Esophagus muscularis mucosa (tissue), 4 donors: ENCODE measurements at regions not wholly inside any gene's neighbourhood (a gene's known extent, or its start where the extent isn't known, plus 50 kb on each side); places are given as distances from the start of the nearest gene placed in this dataset.

Experiments used
- DNase-seq: peaks from one replicate; pipeline ENCODE4 v3.0.0-alpha.2; 2017; ENCODE audit errors: extremely low spot score
- H3K27ac ChIP-seq, 4 donors: fragments of 200-600 bp; sonication (generic); replicated peaks in 1 of 4; 1 replicate in 3 of 4; 2 replicates in 1 of 4; pipeline ENCODE4 v1.5.1; 2016 to 2019; ENCODE audit warnings: mild to moderate bottlenecking in 1 of 4
- H3K27me3 ChIP-seq, 4 donors: fragments of 200-600 bp; sonication (generic); one replicate each; pipeline versions ENCODE4 v1.5.1 to v1.6.0; 2016 to 2019
- H3K36me3 ChIP-seq, 4 donors: fragments of 200-600 bp; sonication (generic); one replicate each; pipeline ENCODE4 v1.5.1; 2016 to 2019
- H3K4me1 ChIP-seq, 4 donors: fragments of 200-600 bp; sonication (generic); one replicate each; pipeline ENCODE4 v1.5.1; 2016 to 2019
- H3K4me3 ChIP-seq, 4 donors: fragments of 200-600 bp; sonication (generic); 1 replicate in 2 of 4; 2 replicates in 2 of 4; pipeline ENCODE4 v1.5.1; 2016 to 2019; ENCODE audit warnings: mild to moderate bottlenecking in 4 of 4, moderate library complexity in 1 of 4
- H3K9me3 ChIP-seq, 4 donors: fragments of 200-600 bp; sonication (generic); 1 replicate in 3 of 4; 2 replicates in 1 of 4; pipeline ENCODE4 v1.5.1; 2016 to 2019
- EP300 ChIP-seq: sonication (generic); formaldehyde crosslinking; IDR thresholded peaks from one replicate; pipeline ENCODE4 v1.6.1; 2017; ENCODE audit warnings: antibody characterized with exemption
- POLR2A ChIP-seq: fragments of 450-650 bp; IDR thresholded peaks from one replicate; pipeline ENCODE4 v1.6.1; 2017; ENCODE audit warnings: antibody characterized with exemption, moderate library complexity, mild to moderate bottlenecking, low read depth
- POLR2AphosphoS5 ChIP-seq, 2 donors: sonication (generic); formaldehyde crosslinking; IDR thresholded peaks; one replicate each; pipeline ENCODE4 v1.6.1; 2017; ENCODE audit warnings: antibody characterized with exemption in 2 of 2
- WGBS: methylation state at CpG from one replicate; pipeline ENCODE4 v1.1.5; 2018; 5-methylcytosine and 5-hydroxymethylcytosine counted together
- intact Hi-C: fragments of 100-400 bp; cut with DNase I; formaldehyde crosslinking; loops from one replicate; pipeline ENCODE4 v1.15.1; 2023
- TF ChIP-seq, protein P1 (sequence below), 3 experiments: fragments of 200-600 bp in 2 of 3; fragments of 450-650 bp in 1 of 3; sonication (generic) in 2 of 3; IDR thresholded peaks; one replicate each; pipeline ENCODE4 v1.5.1; 2017 to 2019; ENCODE audit warnings: antibody characterized with exemption in 3 of 3, mild to moderate bottlenecking in 2 of 3, moderate library complexity in 1 of 3

DNA sequence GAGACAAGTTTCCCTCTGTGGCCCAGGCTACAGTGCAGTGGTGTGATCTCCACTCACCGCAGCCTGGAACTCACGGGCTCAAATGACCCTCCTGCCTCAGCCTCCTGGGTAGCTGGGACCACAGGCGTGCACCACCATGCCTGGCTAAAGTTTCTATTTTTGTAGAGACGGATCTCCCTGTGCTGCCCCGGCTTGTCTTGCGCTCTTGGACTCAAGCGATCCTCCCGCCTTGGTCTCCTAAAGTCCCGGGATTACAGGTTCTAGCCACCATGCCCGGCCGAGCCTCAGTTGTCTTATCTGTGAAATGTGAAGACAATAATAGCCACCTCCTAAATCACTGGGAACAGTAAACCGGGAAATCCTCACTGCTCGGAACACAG, 88.1 kb downstream of the FOXL3 start:
- TF ChIP-seq POLR2A = no peak
- TF ChIP-seq POLR2AphosphoS5 (IDR thresholded peaks at IDR 0.05) = no peak
- DNase-seq = no peak
- no peak overlapping the region for H3K27ac ChIP-seq
- no peak overlapping the region for H3K4me3 ChIP-seq
- H3K36me3 ChIP-seq = no peaks in the 10 kb centered on the region
- H3K9me3 ChIP-seq = peaks cover 0 to 9% (median 0%) of the 10 kb centered on the region in 4 donors
- peaks cover 14 to 40% (median 22%) of the 10 kb centered on the region in 4 donors for H3K4me1 ChIP-seq
- intact Hi-C loops = no loop called here
- 93% methylated on average over 13 of the region's 13 CpGs for WGBS
- H3K27me3 ChIP-seq = peaks cover 0 to 35% (median 3%) of the 10 kb centered on the region in 4 donors

DNA sequence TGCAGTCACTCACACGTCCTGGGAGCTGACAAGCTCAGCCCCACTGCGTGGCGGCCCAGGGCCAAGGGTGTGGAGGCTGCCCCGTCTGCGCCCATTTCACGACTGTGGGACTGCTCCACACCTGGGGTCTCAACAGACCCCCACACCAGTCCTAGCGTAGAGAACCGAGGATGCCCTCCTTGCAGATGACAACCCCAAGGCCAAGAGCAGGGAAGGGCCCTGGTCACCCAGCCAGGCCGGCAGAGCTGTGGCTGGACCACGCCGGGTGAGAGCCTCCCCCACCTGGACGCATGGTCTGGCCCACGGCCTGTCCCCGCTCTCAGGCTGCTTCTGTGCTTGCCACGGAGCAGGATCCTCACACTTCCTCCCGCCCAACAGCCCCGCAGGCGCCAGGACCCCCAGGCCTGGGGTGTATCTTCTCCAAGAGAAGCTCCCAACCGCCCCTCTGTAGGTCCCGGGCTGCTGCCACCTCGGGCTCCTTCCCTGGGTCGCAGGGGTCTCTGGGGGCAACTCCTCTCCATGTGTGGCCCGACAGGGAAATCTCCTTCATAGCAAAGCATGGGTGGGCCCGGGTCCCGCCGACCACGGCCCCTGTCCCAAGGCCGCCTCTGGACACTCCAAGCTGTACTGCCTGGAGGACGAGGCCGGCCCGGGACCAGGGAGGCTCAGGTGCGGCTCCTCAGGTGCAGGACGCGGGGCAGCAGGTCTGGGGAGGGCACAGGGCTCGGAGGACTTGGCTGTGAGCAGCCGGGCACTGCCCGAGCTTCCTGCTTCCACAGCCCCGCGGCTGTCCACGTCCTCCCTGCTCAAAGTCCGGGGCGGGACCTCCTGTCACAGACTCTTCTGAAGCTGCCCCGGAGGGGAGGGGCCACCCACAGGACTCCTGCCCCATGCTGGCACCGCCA, 88.8 kb downstream of the FOXL3 start:
- DNase-seq = no peak

DNA sequence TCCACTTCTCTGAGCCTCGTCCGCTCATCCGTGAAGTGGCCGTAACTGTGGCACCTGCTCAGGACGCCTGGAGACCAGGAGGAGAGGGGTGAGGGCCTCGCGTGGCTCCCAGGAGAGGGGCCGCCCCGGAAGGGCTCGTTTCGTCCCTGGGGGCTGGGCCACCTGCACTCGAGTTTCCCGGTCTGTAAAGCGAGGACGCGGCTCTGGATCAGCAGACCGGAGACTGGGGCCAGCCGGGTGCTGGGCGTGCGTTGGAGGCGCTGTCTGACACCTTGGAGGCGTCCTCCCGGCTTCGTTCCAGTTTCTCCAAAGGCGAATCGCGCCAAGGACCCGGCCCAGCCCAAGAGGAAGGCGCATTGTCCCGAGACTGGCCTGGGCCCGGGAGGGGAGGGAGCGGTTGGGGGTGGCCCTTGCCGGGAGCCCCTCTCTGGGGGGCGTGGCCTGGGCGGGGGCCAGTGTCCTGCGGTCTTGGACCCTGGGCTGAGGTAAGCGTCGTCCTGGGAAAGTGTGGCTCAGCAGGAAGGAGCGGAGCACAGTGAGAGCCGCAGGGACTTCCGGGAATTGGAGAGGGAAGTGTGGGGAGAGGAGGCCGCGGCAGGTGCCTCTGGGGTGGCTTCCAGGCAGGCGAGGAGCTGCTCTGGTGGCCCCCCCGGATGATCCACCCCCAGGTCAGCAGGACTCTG, 89.6 kb downstream of the FOXL3 start:
- TF ChIP-seq, protein P1, sequence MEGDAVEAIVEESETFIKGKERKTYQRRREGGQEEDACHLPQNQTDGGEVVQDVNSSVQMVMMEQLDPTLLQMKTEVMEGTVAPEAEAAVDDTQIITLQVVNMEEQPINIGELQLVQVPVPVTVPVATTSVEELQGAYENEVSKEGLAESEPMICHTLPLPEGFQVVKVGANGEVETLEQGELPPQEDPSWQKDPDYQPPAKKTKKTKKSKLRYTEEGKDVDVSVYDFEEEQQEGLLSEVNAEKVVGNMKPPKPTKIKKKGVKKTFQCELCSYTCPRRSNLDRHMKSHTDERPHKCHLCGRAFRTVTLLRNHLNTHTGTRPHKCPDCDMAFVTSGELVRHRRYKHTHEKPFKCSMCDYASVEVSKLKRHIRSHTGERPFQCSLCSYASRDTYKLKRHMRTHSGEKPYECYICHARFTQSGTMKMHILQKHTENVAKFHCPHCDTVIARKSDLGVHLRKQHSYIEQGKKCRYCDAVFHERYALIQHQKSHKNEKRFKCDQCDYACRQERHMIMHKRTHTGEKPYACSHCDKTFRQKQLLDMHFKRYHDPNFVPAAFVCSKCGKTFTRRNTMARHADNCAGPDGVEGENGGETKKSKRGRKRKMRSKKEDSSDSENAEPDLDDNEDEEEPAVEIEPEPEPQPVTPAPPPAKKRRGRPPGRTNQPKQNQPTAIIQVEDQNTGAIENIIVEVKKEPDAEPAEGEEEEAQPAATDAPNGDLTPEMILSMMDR (IDR thresholded peaks at IDR 0.05) = no peak
- no peak for TF ChIP-seq POLR2AphosphoS5 (IDR thresholded peaks at IDR 0.05)
- no peak for TF ChIP-seq POLR2A
- TF ChIP-seq EP300 = no peak
- Histone ChIP-seq H3K4me3 (peak overlapping the region; percentile 38 to 56 (median 45)), H3K4me1 (peaks cover 14 to 32% (median 22%) of the 10 kb centered on the region in 4 donors), H3K27me3 (peaks cover 0 to 35% (median 3%) of the 10 kb centered on the region in 4 donors), H3K36me3 (no peaks in the 10 kb centered on the region), H3K27ac (no peak overlapping the region), H3K9me3 (peaks cover 0 to 24% (median 13%) of the 10 kb centered on the region in 4 donors)
- WGBS = 18% methylated on average over 27 of the region's 45 CpGs
- intact Hi-C loops = no loop called here
- DNase-seq = no peak

More for the DNA sequence above, 88.8 kb downstream of the FOXL3 start:
- peak overlapping the region; percentile 38 to 56 (median 45) for H3K4me3 ChIP-seq
- no peak for TF ChIP-seq EP300
- TF ChIP-seq, protein P1 (IDR thresholded peaks at IDR 0.05) = no peak
- TF ChIP-seq POLR2AphosphoS5 (IDR thresholded peaks at IDR 0.05) = no peak
- no peak for TF ChIP-seq POLR2A
- H3K9me3 ChIP-seq = peaks cover 0 to 16% (median 6%) of the 10 kb centered on the region in 4 donors
- intact Hi-C loops = no loop called here
- 71% methylated on average over 20 of the region's 44 CpGs for WGBS
- peaks cover 0 to 35% (median 3%) of the 10 kb centered on the region in 4 donors for H3K27me3 ChIP-seq
- no peaks in the 10 kb centered on the region for H3K36me3 ChIP-seq
- peaks cover 14 to 36% (median 22%) of the 10 kb centered on the region in 4 donors for H3K4me1 ChIP-seq
- no peak overlapping the region for H3K27ac ChIP-seq

DNA sequence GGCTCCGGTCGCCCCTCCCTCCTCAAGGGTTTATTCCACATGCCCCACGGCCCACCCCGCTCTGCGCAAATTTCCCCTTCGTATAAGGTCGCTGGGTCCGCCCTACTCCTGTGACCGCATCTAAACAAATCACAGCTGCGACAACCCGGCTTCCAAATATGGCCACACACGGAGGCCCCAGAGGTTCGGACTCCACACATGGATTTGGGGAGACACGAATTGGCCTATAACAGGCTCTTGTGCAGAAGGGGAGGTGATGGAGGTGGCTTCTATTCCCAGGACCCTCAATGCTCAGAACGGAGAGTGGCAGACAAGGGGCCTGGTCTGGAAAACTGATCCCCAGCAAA, 90.1 kb downstream of the FOXL3 start:
- H3K27ac ChIP-seq = no peak overlapping the region
- H3K9me3 ChIP-seq = peaks cover 0 to 29% (median 18%) of the 10 kb centered on the region in 4 donors
- H3K27me3 ChIP-seq = peaks cover 0 to 35% (median 3%) of the 10 kb centered on the region in 4 donors
- TF ChIP-seq POLR2A (no peak), POLR2AphosphoS5 (IDR thresholded peaks at IDR 0.05) (no peak), EP300 (no peak)
- TF ChIP-seq, protein P1 (IDR thresholded peaks at IDR 0.05) = no peak
- 33% methylated on average over 14 of the region's 15 CpGs for WGBS
- H3K36me3 ChIP-seq = no peaks in the 10 kb centered on the region
- intact Hi-C loops = no loop called here
- H3K4me3 ChIP-seq = peak overlapping the region; percentile 38 to 56 (median 45)
- no peak for DNase-seq
- peaks cover 14 to 32% (median 22%) of the 10 kb centered on the region in 4 donors for H3K4me1 ChIP-seq

DNA sequence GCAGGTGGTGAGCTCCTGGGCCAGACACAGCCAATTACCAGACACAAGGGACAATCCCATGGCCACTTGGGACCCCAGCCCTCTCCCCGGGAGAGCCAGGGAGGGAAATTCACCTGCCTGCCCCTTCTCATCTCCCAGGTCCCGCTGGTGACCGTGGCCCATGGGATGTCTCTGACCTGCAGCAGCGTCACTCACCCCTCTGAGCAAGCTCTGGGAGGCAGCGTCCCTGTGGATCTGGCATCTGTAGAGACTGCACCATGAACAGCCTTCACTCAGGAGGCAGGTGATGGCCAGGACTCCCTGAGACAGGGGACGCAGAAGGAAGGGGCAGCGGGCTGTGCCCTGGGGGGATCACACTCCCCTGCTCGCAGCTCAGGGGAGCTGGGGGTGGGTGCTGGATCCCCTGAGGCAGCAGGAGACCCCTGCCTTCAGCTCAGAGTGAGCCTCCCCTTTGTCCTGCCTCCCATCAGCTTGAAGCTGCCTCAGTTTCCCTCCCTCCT, 90.8 kb downstream of the FOXL3 start:
- no peaks in the 10 kb centered on the region for H3K36me3 ChIP-seq
- WGBS = 79% methylated on average over 5 of the region's 8 CpGs

More for the DNA sequence above, 90.8 kb downstream of the FOXL3 start:
- intact Hi-C loops = no loop called here
- no peak overlapping the region for H3K4me3 ChIP-seq
- no peak overlapping the region for H3K27ac ChIP-seq
- peaks cover 0 to 35% (median 3%) of the 10 kb centered on the region in 4 donors for H3K27me3 ChIP-seq
- DNase-seq = no peak
- peaks cover 14 to 32% (median 22%) of the 10 kb centered on the region in 4 donors for H3K4me1 ChIP-seq
- TF ChIP-seq POLR2AphosphoS5 (IDR thresholded peaks at IDR 0.05) = no peak
- no peak for TF ChIP-seq EP300
- TF ChIP-seq, protein P1 (IDR thresholded peaks at IDR 0.05) = no peak
- TF ChIP-seq POLR2A = no peak
- peaks cover 0 to 36% (median 21%) of the 10 kb centered on the region in 4 donors for H3K9me3 ChIP-seq
